Hematopoietic multipotent progenitor cell treated with erythropoietin and hydrocortisone succinate and interleukin-3 and kit ligand, for 8 days (in vitro differentiated cells): ENCODE measurements at regions not wholly inside any gene's neighbourhood (a gene's known extent, or its start where the extent isn't known, plus 50 kb on each side); places are given as distances from the start of the nearest gene placed in this dataset.
A peak's percentile ranks its signal among the peaks of the same experiment; 100 is the strongest.

Experiments used
- DNase-seq: peaks from one replicate; pipeline ENCODE4 v3.0.0-alpha.2; 2015

DNA sequence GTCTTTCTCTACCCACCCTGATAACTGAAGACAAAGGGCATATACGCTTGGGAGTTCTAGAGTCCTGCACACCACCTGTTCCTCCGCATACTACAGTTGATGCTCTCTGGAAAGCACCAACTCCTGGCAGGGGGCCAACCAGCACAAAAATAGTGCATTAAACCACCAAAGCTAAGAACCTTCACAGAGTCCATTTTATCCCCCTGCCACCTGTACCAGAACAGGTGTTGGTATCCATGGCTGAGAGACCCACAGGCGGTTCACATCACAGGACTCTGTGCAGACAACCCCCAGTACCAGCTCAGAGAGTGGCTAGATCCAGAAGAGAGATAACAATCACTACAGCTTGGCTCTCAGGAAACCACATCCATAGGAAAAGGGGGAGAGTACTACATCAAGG lies 114.4 kb upstream of the POU1F1 start:
- no peak for DNase-seq

DNA sequence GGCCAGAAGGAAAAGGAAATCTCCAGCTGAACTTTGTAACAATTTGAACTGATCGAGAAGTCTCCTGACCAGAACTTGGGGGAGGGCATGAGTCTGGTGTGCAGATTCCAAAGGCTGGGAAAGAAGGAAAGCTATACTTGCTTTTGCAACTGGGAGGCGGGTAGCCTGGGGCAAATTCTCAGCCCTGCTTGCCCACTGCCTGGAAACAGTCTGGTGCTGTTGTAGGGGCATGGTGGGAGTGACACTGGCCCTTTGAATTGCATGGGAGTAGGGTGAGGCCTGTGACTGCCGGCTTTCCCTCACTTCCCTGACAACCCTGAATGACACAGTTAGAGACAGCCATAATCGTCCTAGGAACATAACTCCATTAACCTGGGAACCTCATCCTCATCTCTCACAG lies 114.0 kb upstream of the POU1F1 start:
- DNase-seq: no peak

DNA sequence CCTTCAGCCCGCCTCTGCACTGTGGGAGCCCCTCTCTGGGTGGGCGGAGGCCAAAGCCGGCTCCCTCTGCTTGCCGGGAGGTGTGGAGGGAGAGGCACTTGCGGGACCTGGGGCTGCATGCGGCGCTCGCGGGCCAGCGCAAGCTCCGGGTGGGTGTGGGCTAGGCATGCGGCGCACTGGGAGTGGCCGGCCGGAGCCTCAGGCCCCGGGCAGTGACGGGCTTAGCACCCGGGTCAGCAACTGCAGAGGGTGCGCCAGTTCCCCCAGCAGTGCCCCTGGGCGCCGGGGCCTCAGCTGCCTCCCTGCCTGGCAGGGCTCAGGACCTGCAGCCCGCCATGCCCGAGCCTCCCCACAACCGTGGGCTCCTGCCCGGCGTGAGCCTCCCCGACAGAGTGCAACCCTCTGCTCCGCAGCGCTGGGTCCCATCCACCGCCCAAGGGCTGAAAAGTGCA lies 98.9 kb upstream of the POU1F1 start:
- DNase-seq: no peak

DNA sequence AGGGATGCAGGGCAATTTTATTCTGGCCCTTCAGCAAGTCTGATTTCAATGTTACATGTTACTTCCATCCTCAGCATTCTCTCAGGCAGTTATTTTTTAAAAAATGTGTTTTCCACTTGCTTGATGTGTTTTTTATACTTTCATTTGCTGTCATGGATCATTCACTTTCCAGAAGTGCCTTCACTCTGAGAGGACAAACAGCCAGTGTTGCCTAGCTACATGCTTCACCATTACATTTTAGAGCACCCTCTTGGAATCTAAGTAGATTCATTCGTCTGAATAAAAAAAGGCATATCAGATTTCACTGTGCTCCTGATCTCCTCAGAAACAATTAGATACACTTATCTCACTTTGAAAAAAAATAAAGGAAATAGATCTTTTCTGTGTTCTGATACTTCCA lies 93.6 kb upstream of the POU1F1 start:
- no peak for DNase-seq

DNA sequence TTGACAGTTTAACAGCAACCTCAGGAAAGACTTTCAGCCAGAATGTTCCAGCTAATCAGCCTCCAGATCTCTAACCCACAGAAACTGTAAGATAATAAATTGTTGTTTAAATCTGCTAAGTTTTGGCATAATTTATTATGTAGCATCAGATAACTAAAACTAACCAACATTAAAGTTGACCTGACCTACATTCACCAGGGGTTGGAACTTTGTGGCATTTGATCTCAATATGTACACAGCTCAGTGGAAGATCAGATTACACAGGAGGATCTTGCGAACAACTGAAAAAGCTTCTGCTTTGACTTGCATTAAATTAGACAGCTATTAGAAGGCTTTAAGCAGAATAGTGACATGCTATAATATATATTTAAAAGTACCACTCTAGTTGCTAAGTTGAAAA lies 91.4 kb upstream of the POU1F1 start:
- no peak for DNase-seq

DNA sequence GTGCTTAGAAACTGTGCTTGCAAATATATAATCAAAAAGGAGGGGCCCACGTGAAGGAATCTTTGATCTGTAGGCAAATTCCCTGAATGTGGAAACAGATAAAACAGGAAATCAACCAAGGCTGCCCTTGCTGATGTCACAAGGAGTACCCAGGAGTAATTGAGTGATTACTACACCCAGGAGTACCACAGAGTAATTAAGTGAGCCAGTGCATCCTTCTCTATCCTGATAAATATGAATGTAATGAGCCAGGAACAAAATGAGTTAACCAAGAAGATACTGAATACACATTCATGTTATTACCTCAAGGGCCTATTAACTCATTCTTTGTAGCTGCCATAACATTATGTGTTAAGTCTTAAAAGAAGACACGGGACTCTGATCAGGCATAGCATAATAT lies 87.3 kb upstream of the POU1F1 start:
- DNase-seq: no peak

DNA sequence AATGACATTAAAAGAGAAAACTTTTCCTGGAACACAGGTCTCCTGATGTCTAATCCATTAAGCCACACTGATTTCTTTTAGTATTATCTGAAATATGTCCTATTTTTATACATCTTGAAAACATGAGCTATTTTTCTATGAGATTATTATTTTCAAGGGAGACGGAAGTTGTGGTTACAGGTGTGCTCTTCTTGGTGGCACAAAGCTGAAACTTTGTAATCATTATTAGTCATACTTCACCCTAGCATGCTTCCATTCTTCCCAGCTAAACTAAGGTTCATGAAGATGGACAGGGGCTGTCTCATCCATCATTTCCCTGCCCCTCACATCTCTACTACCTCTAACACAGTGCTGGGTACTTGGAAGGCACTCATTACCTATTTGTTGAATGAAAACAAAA lies 85.6 kb upstream of the POU1F1 start:
- no peak for DNase-seq

DNA sequence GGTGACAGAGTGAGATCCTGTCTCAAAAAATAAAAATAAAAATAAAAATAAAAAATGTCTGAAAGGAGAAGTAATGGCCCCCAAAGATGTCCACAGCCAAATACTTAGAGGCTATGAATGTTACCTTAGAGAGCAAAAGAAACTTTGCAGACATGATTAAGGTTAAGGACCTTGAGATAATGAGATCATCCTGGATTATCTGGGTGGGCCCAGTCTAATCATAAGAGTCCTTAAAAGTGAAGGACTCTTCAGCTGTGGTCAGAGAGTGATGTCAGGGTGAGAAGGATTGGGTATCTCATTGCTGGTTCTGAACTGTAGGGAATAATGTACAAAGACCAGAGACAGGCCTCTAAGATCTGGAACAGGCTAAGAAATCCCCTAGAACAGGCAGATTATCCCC lies 84.9 kb upstream of the POU1F1 start:
- no peak for DNase-seq

DNA sequence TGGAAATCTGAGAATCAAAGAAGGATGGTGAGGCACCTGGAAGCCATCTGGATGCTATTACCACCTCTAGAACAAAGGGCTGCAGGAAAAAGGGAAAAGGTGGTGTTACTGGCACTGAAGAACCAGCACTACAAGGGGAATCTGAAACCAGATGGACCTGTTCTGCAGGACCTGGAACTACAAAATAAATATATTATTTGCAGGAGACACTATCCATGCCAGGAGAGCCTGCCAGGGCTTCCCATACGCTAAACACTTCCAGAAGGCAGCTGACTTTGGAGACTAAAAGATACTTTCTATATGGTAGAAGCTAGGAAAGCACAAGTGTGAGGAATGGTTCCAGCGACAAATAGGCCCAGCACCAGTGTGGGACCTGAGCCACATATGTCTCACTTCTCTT lies 83.4 kb upstream of the POU1F1 start:
- DNase-seq: no peak

DNA sequence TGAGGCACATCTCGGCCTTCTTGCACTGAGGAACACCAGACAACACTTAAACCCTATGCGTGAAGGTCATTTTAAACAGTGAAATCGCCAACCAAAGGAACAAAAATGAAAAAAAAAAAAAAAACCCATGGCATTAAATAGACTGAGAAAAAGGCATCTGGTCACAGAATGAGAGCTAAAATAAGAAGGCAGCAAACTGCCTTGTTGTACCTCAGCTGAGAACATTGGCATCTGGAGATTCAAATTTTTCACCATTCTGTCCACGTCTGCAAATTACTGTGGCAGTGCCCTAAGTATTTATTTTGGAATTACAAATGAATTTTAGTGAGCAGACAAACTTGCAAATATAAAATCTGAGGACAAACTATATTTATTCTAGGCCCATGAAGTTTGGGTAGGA lies 82.6 kb upstream of the POU1F1 start:
- no peak for DNase-seq

DNA sequence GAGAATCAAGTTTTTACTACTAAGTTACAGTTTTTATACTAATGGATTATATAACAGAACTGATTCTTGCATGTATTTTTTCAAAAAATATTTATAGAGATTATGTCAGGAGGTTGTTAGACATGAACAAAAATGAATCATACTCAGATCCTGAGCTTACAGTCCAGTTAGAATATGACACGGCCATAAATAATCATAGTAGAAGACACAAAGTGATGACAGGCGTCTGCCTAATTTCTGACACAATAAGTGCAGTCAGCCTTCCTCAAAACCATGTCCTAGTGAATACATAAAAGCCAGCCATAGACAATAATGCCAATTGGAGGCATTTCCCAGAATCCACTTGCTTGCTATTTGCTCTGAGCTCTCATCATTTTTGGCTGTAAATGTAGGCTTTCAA lies 81.7 kb upstream of the POU1F1 start:
- DNase-seq: no peak

DNA sequence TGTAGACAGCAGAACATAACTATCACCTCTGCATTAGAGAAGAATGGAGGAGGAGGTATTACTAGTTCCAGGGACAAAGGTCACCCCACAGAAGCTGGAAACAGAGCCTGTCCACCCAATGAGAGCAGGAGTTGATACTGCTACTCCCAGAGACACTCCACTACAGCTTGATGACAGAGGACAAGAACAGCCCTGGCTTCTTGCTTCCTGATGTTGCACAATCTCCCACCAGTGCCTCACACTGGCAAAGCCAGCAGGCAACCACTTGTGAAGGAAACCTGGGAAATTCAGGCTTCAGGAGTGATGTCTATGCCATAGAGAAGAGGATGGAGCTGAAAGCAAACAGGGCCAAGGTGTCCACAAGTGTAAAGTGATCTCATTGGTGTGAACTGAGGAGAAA lies 78.0 kb upstream of the POU1F1 start:
- DNase-seq: no peak

DNA sequence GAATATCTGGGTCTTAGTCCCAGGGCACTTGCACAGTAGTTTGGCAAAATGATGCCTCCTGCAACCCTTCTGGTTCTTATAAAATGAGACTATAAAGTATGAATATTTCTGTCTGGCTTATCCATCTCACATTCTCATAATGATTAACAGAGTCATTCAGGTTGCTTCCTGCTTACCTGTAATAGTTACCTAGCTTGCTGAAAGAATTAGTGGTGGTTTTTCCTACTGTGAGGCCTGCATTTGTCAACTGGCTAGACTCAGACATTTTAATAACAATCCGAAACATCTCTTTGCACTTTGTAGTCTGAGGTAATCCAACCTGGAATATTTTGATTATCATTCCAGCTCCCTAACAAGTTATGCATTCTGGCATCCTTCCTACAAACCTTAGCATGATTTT lies 75.6 kb upstream of the POU1F1 start:
- no peak for DNase-seq

DNA sequence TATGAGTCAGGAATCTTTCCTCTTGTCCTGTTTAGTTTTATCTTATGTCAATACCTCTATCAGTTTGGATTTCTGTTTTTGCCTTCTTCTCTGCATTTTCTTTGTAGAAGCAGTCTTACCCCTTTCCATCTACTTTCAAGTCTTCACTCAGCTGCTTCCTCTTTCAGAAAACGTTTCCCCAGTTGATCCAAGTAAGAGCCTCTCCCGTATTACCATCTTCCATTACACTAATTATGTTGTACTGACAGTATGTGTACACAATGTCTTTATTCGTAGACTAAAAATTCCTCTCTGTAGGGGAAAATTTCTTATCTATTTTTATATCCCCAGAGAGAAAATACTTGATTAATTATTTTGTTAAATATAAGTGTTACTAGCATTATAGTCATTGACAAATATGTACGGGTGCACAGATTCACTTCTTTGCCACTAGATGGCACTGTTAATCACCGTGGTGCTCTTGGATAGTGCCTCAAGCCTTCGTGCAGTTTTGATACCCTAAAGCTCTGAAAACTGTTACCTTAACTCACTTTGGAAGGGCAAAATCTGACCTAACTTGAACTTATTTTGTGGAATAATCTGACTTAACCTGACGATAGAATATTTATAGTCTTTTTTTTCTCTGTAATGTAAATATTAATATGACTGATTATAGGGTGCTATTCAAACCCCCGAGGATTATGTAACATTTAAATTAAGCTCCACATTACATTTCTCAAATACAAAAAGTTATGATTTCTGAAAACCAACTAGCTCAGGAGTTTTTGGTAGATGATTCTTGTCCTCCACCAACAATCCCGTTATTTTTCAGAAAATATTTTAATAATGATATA lies 74.2 kb upstream of the POU1F1 start:
- DNase-seq: peak; percentile 65

DNA sequence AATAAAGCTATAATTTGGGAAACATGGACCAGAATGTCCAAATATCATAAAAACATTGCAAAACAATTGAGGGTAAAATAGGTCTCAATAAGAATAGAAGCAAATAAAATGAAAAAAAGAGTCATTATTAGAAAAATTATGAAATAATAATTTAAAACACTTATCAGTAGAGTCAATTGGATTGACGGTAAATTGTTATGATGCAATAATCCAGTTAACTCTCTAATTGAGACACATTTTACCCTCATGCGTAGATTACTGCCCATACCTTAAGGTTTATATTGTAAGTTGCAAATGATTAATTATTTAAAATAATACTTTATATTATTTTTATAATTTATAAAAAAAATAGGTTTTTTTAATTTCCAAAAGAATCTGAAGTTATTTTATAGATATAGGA lies 73.4 kb upstream of the POU1F1 start:
- no peak for DNase-seq

DNA sequence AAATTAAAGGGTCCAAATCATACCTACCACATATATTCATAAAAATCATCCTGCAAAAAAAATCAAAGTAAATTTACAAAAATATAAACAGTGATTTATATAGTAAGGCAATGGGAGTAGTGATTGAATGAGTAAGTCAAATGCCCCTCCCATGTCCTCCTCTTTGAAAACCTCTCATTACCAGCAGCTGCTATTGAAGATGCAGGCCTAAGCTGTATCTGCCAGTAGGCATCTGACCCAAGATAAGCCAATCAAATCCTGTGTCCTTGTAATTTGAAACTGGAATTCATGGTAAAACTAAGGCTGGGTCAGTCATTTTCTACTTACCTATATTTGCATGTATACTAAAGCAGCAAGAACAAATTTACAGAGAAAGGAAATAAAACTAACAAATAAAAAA lies 60.4 kb upstream of the POU1F1 start:
- no peak for DNase-seq

DNA sequence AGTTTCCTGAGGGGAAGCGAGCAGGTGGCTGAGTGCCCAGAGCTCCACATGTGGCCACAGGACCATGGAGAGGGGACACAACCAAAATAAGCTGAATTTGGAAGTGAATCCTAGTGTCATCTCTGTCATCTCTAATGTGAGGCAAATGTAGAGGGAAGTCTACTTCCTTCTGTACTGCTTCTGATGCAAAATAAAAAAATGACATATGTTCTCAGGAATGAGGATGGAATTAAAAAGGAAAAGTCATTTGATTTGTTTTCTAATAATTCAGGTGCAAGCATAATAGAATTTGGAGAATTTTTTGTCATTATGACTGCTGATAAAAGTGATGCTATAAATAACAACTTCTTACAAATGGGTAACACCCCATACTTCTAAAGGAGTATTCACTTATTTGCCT lies 59.5 kb upstream of the POU1F1 start:
- DNase-seq: no peak

DNA sequence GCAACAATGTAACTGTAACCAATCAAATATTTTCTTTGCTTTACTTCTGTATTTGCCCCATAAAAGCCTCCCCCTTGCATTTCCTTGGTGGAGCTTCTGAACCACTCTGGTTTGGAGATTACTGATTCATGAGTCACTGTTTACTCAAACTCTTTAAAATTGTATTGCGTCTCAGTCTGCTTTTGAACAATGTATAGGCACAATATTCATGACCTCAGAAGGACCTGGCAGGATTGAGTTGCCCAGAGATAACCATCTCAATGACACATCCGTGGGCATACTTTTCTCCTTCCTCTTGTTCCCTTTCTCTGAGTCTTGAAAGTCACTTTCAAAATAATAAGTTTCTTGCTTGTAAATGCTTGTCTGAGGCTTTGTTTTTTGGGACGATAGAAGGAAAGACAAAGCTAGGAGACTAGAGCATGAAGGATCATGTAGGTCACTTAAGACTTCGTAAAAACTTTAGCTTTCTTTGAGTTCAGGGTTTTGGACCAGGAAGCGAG lies 57.1 kb upstream of the POU1F1 start:
- DNase-seq: peak; percentile 13

DNA sequence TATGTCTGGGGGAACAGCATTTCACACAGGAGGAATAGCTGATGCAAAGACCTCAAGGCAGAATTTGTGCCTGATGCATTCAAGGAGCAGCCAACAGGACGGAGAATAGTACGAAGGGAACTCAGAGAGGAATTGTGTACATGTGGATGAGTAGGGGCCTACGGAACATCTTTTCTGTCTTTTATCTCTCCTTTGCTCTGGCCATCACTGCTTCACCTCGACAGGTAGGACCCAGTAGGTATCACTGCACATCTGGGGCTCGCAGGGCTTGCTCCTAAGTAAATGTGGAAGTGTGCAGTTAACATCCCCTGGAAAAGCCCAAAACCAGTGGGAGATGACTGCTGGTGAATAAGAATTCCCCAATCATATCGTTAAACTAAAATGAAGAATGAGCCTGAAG lies 56.4 kb upstream of the POU1F1 start:
- DNase-seq: no peak

DNA sequence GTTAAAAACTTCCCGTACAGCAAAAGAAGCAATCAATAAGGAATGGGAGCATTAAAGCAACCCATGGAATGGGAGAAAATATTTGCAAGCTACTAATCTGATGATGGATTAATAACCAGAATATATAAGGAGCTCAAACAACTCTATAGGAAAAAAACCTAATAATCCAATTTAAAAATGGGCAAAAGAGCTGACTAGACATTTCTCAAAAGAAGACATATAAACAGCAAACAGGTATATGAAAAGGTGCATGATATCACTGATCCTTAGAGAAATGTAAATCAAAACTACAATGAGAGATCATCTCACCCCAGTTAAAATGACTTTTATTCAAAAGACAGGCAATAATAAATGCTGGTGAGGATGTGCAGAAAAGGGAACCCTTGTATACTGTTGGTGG lies 52.7 kb upstream of the POU1F1 start:
- DNase-seq: no peak
